Inflammatory macrophage (primary cell): ENCODE measurements at regions not wholly inside any gene's neighbourhood (a gene's known extent, or its start where the extent isn't known, plus 50 kb on each side); places are given as distances from the start of the nearest gene placed in this dataset.

Source experiments
- DNase-seq, 2 donors: peaks; one replicate each; pipeline ENCODE4 v3.0.0-alpha.2; 2020 to 2022

DNA sequence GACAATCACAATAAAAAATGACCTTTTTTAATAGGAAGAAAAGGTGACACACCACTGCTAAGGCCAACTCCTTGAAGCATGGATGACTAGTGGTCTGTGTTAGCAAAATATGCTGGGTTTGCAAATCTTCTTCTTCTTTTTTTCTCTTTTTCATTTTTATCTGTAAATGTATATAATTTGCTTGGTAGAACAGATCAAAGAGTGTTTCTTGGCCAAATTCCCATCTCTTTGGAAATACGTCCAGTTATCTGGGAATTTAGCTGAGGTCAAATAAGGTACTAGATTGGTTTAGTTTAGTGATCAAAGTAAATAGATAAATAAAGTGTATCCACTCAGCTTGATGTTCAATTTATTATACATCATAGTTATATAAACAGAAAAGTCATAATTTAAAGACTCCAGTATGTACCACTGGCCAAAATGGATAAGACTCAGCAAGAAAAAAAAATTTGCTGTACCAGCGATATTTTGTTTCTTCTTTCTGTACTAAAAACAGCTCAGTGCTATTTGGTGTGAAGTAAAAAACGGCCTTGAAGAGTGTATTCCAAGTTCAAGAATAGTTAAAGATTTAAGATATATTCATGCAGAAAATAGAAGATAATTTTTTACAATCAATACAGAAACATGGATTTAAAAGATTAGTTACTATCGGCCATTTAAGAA is 738.6 kb upstream of the PIK3C3 start:
- DNase-seq, result no peak

DNA sequence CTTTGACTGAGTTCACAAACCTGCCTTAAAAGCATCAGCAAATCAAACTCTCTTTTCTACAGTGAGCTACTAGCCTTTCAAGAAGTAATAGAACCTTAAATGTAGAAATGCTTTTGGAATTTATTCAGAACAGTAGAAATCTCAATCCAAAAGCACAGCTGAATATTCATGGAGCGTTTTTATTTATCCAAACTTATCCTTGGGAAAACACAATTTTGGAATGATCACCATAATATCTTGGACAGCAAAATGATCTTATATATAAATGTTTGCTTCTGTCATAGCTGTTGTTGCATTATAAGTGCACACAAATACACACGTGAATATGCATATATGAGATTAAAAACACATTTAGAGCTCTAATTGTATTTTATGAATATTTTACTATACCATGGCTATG is 747.3 kb upstream of the PIK3C3 start:
- DNase-seq, result no peak

DNA sequence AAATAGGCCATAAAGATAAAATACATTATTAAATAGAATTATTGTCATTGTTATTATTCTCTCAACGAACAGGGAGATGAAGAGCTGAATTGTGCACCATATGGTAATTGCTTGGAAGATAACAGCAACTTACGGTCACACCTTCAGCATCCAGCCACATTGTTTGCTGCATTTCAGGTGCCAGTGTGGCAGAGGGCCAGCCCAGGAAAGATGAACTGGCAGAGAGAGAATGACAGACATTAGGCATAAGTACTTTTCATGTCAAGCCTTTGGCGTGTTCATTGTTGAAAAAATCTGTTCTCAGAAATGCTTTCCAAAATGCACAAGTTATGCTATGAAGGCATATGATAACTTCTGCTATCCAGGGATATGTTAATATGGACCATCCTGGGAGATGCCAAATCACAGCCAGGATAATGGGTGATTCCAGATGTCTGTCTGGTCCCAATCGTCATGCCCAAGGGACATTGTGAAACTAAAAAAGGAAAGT is 748.6 kb upstream of the PIK3C3 start:
- no peak for DNase-seq

DNA sequence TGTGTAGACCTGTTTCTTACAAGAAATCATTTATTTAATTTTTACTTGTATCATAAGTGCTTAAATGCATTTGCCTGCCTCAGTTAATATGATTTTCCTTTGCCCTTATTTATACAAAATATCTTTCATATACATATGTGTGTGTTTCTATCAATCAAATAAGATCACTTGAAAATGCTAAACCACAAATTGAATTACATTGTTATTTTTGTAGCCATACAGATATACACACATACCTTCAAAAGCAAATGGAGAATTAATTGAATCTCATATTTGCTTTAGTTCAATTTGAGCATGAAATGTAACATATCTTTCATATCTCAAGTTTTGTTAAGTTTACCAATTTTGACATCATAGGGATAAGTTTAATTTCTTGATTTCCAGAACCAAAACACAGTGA is 755.8 kb upstream of the PIK3C3 start:
- DNase-seq, result no peak

DNA sequence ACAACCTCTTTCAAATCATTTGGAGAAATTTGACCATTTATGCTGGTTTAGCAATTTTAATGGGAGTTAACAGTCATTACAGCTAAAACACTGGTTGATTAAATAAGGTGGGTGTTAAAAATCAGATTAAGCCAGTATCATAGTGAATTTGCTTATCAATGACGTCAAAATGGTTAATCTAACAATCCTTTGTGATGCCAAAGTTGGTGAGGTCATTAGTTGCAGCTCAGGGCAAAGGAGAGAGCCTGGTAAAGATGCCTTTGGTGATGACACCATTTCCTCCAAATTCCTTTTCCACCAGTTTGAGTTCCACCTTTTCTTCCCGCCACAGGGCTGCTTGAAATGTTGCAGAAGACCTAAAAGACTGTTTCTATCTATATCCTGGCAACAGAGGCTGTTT is 757.1 kb upstream of the PIK3C3 start:
- DNase-seq, result no peak

DNA sequence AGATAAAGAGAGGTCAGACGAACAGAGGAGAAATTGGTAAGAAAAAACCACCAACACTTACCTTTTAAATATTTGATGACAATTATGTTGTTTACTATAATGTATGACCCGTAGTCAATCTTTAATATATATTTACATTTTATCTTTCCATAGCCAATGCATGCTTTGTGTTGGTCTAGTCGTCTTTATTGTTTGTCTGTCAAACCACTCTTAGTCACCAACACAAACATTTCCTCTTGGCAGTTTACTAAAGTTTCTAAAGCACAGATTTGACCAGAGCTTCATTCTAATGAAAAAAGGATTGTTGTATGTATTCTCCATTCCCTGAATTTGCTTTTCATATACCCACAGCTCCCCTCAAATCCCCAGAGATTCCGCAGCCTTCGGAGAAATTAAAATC is 784.7 kb upstream of the PIK3C3 start:
- DNase-seq, result no peak

DNA sequence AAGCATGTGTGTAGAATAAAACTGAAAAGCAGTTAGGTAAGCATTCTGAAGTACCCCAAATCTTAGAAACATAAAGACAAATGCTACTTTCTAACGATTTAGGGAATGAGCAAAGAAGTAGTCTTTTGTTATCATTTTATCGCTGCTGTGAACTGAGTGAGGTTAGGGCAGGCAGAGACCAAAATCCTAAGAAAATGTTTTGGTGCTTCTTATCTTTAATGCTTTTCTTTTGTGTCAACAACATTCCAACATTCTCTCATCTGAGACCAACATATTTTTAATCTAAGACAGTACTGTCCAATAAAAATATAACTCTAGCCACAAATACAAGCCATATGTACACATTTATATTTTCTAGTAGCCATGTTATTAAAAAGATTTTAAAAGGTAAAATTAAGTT is 789.4 kb upstream of the PIK3C3 start:
- DNase-seq, result no peak

DNA sequence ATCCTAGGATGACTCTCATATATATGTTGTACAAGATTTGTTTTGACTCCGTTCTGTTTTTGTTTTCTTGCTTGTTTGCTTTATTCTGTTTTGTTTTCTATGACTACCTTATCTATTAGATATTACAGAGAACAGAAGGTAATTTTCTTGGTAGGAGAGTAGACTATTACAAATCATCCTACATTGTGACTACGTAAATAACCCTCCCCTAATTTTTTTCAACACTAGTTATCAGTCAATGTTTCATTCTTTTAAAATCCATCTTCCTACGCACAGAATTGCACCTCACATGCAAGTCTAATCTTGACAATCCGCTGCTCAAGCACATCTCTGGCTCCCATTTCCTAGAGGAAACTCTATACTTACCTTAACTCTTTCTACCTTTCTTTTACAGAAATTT is 792.3 kb upstream of the PIK3C3 start:
- DNase-seq, result no peak

DNA sequence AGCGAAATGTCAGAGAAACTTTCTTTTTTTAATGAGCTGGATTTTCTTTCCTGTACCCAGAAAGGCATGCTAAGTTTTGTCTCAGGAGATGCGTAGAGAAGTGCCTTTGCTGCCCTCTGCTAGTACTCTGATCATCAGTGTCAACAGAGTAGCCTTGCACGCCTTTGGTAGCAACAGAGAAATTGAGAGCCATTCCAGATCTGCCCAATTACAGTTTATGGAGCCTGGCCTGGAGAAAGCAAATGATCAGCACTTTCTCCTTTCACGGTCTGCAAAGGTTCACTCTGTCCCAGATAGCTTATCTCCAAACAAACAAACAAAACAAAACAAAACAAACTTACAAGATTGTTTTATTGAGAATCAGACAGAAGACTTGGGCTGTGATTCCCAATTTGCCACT is 792.8 kb upstream of the PIK3C3 start:
- no peak for DNase-seq

DNA sequence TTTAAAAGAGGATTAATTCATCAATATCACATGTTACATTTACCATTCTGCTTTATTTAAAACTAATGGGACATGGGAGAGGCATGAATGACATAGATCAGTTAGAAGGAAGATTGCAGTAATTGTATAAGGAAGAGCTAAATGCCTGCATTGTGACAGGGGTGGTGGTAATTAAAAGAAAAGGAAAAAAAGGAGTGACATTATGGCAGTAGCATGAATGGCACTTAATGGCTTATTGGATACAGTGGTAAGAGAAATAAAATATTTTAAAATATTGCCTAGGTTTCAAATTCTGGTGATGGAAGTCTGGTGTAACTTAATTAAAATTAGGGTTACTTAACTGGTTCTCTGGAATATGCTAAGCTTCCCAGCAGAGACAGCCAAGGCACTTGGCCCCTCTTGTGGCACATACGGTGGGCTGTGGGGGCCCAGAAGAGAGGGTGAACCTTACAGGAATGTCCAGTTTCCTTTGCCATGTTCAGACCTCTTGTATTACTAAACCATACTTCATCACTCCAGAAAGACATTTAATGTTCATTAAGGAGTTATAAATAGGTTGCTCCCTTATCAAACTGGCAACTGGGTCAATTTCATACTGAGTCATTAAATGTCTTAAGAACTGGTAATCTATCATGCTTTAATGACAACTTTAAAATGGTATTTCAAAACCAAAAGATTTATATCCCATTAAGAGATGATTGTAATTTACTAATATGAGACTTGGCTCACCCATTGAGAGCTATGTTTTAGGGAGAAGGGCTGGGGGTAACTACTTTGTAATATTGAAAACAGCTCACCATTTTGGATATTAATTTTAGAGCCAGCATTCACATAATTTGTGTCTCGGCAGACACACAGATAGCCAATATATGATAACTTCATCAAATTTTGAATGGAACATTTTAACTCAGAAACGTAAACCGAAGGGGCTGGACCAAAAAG is 798.9 kb upstream of the PIK3C3 start:
- no peak for DNase-seq

DNA sequence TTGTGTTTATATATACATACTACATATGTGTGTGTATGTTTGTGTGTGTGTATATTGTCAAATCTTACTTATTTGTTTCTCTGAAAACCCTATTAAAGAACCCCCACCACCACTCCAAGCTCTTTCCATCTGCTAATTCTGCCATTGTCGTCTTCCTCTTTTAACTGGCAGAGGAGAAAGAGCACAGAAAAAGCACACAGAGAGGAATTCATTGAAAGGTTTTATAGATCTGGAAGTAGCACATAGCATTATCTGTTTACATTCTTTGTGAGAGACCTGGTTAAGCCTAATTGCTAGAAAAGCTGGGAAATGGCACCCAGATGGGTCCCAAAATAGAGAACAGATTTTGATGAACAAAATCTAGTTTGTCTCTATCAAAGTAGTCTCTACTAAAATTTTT is 800.0 kb upstream of the PIK3C3 start:
- no peak for DNase-seq

DNA sequence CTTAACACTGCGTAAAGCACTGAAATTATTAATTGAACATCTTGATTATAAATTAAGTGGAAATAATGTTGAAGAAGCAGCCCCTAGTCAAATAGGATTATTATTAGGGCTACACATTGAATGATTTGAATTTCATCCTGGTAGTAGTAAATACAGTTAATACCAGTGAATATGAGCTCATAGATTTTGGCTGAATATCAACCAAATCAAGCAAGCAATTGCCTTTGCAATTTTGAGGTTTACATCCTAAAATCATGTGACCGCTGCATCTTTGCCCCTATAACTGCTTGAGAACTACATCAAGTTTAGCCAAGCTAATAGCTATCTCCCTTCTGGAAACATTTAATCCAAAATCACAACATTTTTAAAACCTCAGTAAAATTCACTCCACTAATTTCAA is 801.2 kb upstream of the PIK3C3 start:
- DNase-seq, result no peak

DNA sequence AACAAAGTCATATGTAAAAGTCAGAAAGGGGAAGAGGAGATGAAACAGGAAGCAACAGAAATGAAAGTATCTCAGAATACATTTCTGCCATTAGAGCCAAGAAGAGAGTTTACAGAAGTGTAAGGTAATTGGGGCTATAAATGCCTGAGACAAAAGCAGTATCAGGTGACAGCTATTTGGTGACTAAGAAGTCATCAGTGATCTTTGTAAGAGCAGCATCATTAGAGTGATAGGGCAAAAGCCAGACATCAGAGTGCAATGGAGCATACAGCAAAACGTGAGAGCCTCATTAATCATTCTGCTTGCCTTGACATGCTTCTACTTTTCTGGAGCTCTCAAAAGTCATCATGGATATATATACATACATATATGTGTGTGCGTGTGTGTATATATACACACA is 804.7 kb upstream of the PIK3C3 start:
- no peak for DNase-seq

DNA sequence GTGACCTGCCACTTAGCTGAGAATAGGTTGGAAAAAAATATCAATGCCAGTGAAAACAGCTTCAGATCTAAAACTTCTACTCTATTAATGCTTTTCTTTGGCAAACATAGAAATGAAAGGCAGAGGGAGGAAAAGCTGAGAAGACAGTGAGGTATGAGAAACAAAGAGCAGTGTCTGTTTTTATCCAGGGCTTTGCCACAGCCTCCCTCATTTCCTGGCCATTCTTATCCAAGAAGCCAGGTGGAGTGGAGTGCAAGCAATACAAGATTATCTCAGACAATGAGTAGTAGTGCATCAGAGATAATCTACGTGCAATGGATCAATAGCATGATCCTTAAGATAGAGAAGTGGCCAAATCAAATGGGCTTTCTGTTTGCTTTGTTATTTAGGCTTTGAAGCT is 808.7 kb upstream of the PIK3C3 start:
- DNase-seq, result no peak

DNA sequence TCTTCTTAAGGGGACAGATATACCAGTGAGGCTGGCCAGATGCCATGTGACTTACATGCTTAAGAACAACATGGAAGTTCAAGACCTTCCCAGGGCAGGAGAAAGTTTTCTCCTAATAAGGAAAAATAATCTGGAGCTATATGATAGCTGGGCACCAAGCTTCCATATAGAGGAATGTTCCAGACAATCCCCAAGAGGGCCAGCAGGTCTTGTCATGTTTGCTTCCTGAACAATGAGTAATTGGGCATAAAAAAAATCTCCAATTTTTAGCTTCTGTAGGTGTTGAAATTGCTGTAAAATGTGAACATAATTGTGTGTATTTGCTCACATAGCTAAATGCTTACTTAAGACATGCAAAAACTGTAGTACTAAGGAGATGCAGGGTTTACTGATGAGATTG is 809.5 kb upstream of the PIK3C3 start:
- no peak for DNase-seq

DNA sequence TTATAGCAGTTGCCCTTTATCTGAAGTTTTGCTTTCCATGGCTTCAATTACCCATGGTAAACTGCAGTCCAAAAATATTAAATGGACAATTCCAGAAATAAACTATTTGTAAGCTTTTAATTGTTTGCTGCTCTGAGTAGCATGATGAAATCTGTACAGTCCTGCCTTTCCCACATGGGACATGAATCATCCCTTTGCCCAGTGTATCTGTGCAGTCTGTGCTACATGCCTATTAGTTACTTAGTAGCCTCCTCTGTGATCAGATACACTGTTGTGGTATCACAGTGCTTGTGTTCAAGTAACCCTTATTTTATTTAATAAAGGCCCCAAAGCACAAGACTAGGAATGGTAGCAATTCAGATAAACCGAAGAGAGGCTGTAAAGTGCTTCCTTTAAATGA is 810.6 kb upstream of the PIK3C3 start:
- DNase-seq, result no peak

DNA sequence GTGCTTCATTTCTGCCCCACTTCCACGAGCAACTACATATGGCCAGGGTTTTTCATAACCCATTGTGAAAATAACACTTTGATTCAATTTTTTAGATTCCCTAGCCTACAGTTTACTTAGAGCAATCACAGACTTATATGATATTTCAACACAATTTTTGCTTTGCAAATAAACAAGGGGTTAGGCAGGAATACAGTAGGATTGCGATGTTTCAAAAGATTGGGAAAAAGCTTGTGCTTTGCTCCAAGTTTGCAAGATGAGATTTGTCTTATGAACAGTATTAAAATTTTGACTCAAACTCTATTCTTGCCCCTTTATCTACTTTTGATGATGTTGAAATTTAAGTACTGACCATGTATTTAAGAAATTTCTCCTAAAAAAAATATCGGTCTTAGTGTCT is 814.5 kb upstream of the PIK3C3 start:
- no peak for DNase-seq

DNA sequence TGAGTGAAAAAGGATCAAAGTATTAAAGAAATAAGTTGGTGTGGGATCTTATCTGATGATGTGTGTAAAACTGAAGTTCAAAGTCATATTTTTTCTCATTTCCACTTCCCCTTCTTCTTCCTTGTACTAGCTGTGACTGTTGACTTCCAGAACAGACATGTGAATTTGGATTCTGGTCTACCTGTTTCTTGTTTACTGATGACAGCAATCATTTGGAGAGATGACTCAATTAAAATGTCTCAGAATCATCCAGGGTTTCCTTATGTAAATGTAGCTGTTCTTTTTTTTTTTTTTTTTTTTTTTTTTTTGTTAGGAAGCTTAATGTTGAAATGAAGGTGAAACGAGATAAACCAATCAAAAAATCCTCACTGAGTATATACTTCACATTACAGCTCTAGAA is 819.9 kb upstream of the PIK3C3 start:
- no peak for DNase-seq

DNA sequence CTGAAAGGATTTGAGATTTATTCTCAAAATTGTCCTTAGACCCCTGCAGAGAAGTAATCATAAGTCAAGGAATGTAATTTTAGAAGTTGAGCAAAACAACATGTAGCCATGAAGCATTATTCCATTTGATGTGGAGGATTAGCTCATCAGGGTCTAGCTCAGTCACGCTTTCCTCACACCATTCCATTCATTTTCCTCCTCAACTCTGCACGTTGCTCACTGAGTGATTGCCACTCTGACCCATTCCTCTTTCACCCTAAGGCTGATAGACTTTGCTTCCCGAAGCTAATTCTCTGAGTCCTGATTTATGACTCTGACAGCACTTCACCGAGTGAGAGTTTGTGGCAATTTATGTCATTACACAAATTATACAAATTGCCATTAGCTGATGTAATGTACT is 820.6 kb upstream of the PIK3C3 start:
- DNase-seq, result no peak

DNA sequence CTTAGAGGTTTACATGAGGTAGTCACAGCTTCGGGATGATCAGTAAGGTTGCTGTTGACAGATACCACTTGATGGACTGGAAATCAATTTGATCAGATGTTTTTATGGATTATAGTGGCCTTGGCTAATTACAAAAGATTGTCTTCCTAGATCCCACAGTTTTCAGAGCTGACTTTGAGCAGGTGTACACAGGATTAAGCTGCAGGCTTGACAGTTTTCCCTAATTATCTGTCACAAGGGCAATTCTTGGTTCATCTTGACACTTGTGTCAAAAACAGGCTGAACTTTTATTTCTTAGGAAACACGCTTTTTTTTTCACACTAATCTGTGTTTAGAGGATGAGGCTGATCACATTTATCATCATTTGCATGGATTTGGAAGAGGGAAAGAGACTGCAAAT is 824.0 kb upstream of the PIK3C3 start:
- no peak for DNase-seq

DNA sequence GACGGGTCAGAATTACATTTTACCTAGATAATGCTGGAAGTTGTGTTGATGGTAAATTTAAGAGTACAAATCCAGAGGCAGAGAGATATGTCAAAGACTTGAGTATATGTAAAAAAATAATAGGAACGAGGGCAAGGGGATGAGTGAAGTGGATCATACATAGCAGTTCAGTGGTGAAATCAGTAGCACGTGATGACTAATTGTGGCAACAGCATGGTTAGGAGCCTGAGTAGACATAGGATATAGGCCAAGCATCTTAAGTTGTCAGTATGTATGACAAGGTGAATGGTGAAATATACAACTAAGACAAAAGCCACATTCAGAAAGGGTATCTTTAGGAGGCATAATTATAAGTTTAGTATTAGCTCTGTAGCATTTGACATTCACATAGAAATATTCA is 826.5 kb upstream of the PIK3C3 start:
- no peak for DNase-seq

DNA sequence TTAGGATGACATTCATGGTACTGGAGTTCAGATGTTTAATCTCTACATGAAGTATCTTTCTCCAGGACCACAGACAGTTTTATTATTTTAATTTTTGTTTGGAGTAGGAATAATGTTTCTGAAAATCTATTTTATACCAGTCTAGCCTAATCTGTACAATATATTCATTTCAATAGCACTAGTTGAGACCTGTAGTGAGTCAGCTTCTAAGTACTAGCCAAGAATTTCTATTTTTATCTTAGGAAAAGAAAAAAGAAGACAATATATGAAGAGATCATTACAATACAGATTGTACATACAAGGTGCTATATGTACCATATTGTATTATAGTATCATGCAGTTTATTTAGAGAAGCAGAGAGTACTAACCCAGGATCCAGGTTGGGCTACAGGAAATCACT is 826.9 kb upstream of the PIK3C3 start:
- no peak for DNase-seq

DNA sequence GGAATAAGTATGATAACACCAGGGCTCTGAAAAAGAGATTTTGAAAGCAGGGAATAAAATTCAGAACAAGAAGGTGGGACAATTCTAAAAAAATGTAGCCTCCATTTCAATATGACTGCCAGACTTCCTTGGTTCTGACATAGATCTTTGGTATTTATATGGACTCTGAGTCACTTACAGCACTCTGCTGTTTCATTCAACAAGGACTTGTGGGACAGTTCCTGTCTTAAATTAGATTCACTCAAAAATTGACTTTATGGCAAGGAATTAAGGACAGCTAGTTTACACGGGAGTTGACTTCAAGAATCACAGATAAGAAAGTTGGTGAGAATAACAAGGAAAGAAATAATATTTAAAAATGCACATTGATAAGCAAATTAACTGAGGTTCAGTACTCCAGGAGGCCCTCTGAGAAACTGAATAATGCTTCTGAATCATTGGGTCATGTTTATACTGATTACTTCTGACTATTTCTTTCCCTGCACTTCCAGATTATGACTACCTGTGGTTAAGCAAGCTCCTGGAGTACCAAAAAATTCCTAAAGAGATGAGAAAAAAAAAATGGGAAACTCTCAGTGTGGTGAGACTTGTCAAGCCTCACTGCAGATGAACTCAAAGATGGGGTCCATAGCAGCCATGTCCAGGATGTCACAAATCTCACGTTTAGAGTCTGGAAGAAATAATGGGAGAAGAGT is 828.3 kb upstream of the PIK3C3 start:
- DNase-seq, result no peak
